HEK293 (cell line): ENCODE measurements at regions not wholly inside any gene's neighbourhood (a gene's known extent, or its start where the extent isn't known, plus 50 kb on each side); places are given as distances from the start of the nearest gene placed in this dataset.

Experiments
- CTCF ChIA-PET: fragments of 350-600 bp; formaldehyde crosslinking; extraction: SDS; loops from one replicate; lab custom pipeline; 2021; ENCODE audit warnings: antibody characterized with exemption; lab: Yijun Ruan, JAX
- POLR2A ChIA-PET: fragments of 300-600 bp; formaldehyde crosslinking; extraction: SDS; loops from one replicate; lab custom pipeline; 2020; ENCODE audit warnings: antibody characterized with exemption, inconsistent platforms; lab: Yijun Ruan, JAX
- H3K27ac ChIP-seq: fragments of 200-500 bp; sonication (Bioruptor generic); 2 replicates; pipeline ENCODE4 v1.5.1; 2014; ENCODE audit warnings: low read depth, low read length, control low read depth, inconsistent platforms; ENCODE audit errors: extremely low read depth
- H3K36me3 ChIP-seq, 2 experiments: fragments of 200-500 bp in 1 of 2; sonication (Bioruptor generic) in 1 of 2; 1 replicate in 1 of 2; 2 replicates in 1 of 2; pipeline ENCODE4 v1.5.1; 2014 to 2017; ENCODE audit warnings: inconsistent platforms in 2 of 2, low read length in 2 of 2; ENCODE audit not compliant: control insufficient read depth in 2 of 2, insufficient read depth in 1 of 2
- H3K4me1 ChIP-seq: fragments of 200-500 bp; sonication (Bioruptor generic); 2 replicates; pipeline ENCODE4 v1.5.1; 2014; ENCODE audit warnings: mild to moderate bottlenecking, low read length, inconsistent platforms; ENCODE audit not compliant: control insufficient read depth, insufficient read depth
- H3K4me3 ChIP-seq: 2 replicates; pipeline ENCODE4 v1.5.1; 2011; ENCODE audit warnings: low read depth, mild to moderate bottlenecking, control low read depth, low read length, moderate library complexity
- H3K9me3 ChIP-seq: fragments of 200-500 bp; sonication (Bioruptor generic); 2 replicates; pipeline ENCODE4 v1.5.1; 2014; ENCODE audit warnings: low read depth, low read length, inconsistent platforms; ENCODE audit not compliant: control insufficient read depth, insufficient read depth
- GFI1B ChIP-seq: fragments of 450-650 bp; formaldehyde crosslinking; IDR thresholded peaks from 2 replicates; pipeline ENCODE4 v1.5.1; 2016; ENCODE audit warnings: missing biosample characterization, missing genetic modification characterization
- GLI4 ChIP-seq: fragments of 450-650 bp; formaldehyde crosslinking; IDR thresholded peaks from 2 replicates; pipeline ENCODE4 v1.5.1; 2016; ENCODE audit warnings: missing biosample characterization, missing genetic modification characterization
- KLF9 ChIP-seq: fragments of 450-650 bp; formaldehyde crosslinking; IDR thresholded peaks from 2 replicates; pipeline ENCODE4 v1.5.1; 2016; ENCODE audit warnings: missing biosample characterization, missing genetic modification characterization, low read depth
- MEIS1 ChIP-seq: sonication (generic); formaldehyde crosslinking; IDR thresholded peaks from 2 replicates; pipeline ENCODE4 v1.8.1; 2022; ENCODE audit warnings: missing genetic modification reagents, mild to moderate bottlenecking, borderline replicate concordance
- OVOL3 ChIP-seq: fragments of 450-650 bp; formaldehyde crosslinking; IDR thresholded peaks from 2 replicates; pipeline ENCODE4 v1.5.1; 2016; ENCODE audit warnings: missing biosample characterization, missing genetic modification characterization
- RBAK ChIP-seq: fragments of 450-650 bp; formaldehyde crosslinking; IDR thresholded peaks from 2 replicates; pipeline ENCODE4 v1.5.1; 2016; ENCODE audit warnings: missing biosample characterization, missing genetic modification characterization
- REPIN1 ChIP-seq: fragments of 450-650 bp; formaldehyde crosslinking; IDR thresholded peaks from 2 replicates; pipeline ENCODE4 v1.5.1; 2017; ENCODE audit warnings: missing biosample characterization, missing genetic modification characterization, low read depth
- SCRT1 ChIP-seq: fragments of 450-650 bp; formaldehyde crosslinking; IDR thresholded peaks from 2 replicates; pipeline ENCODE4 v1.5.1; 2016; ENCODE audit warnings: missing biosample characterization, missing genetic modification characterization, borderline replicate concordance
- SP3 ChIP-seq: fragments of 450-650 bp; formaldehyde crosslinking; IDR thresholded peaks from 2 replicates; pipeline ENCODE4 v1.5.1; 2016; ENCODE audit warnings: missing biosample characterization, missing genetic modification characterization
- SP7 ChIP-seq: fragments of 450-650 bp; formaldehyde crosslinking; IDR thresholded peaks from 2 replicates; pipeline ENCODE4 v1.5.1; 2016; ENCODE audit warnings: missing biosample characterization, missing genetic modification characterization
- ZBTB7A ChIP-seq: fragments of 450-650 bp; formaldehyde crosslinking; IDR thresholded peaks from 2 replicates; pipeline ENCODE4 v1.5.1; 2016; ENCODE audit warnings: low read depth, missing biosample characterization, missing genetic modification characterization
- ZNF10 ChIP-seq: fragments of 450-650 bp; formaldehyde crosslinking; IDR thresholded peaks from 2 replicates; pipeline ENCODE4 v1.5.1; 2017; ENCODE audit warnings: missing biosample characterization, missing genetic modification characterization
- ZNF138 ChIP-seq: fragments of 450-650 bp; formaldehyde crosslinking; IDR thresholded peaks from 2 replicates; pipeline ENCODE4 v1.5.1; 2016; ENCODE audit warnings: missing biosample characterization, missing genetic modification characterization, borderline replicate concordance
- ZNF239 ChIP-seq: fragments of 450-650 bp; formaldehyde crosslinking; IDR thresholded peaks from 2 replicates; pipeline ENCODE4 v1.5.1; 2016; ENCODE audit warnings: missing biosample characterization, missing genetic modification characterization
- ZNF335 ChIP-seq: fragments of 450-650 bp; formaldehyde crosslinking; conservative IDR thresholded peaks from 2 replicates; pipeline ENCODE4 v1.5.1; 2016; ENCODE audit warnings: missing biosample characterization, missing genetic modification characterization
- ZNF416 ChIP-seq: fragments of 450-650 bp; formaldehyde crosslinking; IDR thresholded peaks from 2 replicates; pipeline ENCODE4 v1.5.1; 2016; ENCODE audit warnings: missing biosample characterization, missing genetic modification characterization
- ZNF423 ChIP-seq: fragments of 450-650 bp; formaldehyde crosslinking; IDR thresholded peaks from 2 replicates; pipeline ENCODE4 v1.5.1; 2016; ENCODE audit warnings: missing biosample characterization, missing genetic modification characterization
- ZNF544 ChIP-seq: fragments of 450-650 bp; formaldehyde crosslinking; IDR thresholded peaks from 2 replicates; pipeline ENCODE4 v1.5.0; 2017; ENCODE audit warnings: missing biosample characterization, missing genetic modification characterization
- ZNF558 ChIP-seq: fragments of 450-650 bp; formaldehyde crosslinking; IDR thresholded peaks from 2 replicates; pipeline ENCODE4 v1.5.1; 2016; ENCODE audit warnings: missing biosample characterization, missing genetic modification characterization
- ZNF585B ChIP-seq: fragments of 450-650 bp; formaldehyde crosslinking; IDR thresholded peaks from 2 replicates; pipeline ENCODE4 v1.5.1; 2016; ENCODE audit warnings: missing biosample characterization, missing genetic modification characterization
- ZNF747 ChIP-seq: fragments of 450-650 bp; formaldehyde crosslinking; IDR thresholded peaks from 2 replicates; pipeline ENCODE4 v1.5.1; 2016; ENCODE audit warnings: missing biosample characterization, missing genetic modification characterization
- ZNF830 ChIP-seq: fragments of 450-650 bp; IDR thresholded peaks from 2 replicates; pipeline ENCODE4 v1.5.0; 2018; ENCODE audit warnings: missing biosample characterization, missing genetic modification characterization, low read depth, mild to moderate bottlenecking, moderate library complexity
- ZSCAN23 ChIP-seq: fragments of 450-650 bp; formaldehyde crosslinking; IDR thresholded peaks from 2 replicates; pipeline ENCODE4 v1.5.1; 2016; ENCODE audit warnings: missing biosample characterization, missing genetic modification characterization
- TF ChIP-seq, protein P1 (sequence below): fragments of 450-650 bp; formaldehyde crosslinking; IDR thresholded peaks from 2 replicates; pipeline ENCODE4 v1.5.1; 2016; ENCODE audit warnings: missing biosample characterization, missing genetic modification characterization
- TF ChIP-seq, protein P2 (sequence below): fragments of 450-650 bp; formaldehyde crosslinking; IDR thresholded peaks from 2 replicates; pipeline ENCODE4 v1.5.0; 2017; ENCODE audit warnings: missing biosample characterization, missing genetic modification characterization, borderline replicate concordance
- TF ChIP-seq, protein P3 (sequence below): fragments of 450-650 bp; formaldehyde crosslinking; IDR thresholded peaks from 2 replicates; pipeline ENCODE4 v1.5.1; 2017; ENCODE audit warnings: missing biosample characterization, missing genetic modification characterization

DNA sequence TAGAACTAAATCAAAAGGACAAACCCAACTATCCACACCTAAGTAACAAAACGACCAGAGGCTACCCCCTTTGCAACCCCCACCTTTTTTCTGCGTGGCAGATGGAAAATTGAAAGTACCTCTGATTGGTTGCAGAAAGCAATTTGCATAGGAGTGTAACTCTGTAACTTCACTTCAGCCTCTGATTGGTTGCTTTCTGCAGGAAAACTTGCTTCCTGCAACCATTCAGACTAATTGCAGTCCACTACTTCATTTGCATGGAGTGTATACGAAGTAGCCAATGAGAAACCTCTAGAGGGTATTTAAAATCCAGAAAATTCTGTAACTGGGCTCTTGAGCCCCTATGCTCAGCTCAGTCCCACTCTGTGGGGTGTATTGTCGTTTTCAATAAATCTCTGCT is 129.1 kb upstream of the OLIG3 start (continued):
- TF ChIP-seq, protein P1, sequence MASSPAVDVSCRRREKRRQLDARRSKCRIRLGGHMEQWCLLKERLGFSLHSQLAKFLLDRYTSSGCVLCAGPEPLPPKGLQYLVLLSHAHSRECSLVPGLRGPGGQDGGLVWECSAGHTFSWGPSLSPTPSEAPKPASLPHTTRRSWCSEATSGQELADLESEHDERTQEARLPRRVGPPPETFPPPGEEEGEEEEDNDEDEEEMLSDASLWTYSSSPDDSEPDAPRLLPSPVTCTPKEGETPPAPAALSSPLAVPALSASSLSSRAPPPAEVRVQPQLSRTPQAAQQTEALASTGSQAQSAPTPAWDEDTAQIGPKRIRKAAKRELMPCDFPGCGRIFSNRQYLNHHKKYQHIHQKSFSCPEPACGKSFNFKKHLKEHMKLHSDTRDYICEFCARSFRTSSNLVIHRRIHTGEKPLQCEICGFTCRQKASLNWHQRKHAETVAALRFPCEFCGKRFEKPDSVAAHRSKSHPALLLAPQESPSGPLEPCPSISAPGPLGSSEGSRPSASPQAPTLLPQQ: no peak
- TF ChIP-seq SP7 (tag by site-specific recombination): no peak

DNA sequence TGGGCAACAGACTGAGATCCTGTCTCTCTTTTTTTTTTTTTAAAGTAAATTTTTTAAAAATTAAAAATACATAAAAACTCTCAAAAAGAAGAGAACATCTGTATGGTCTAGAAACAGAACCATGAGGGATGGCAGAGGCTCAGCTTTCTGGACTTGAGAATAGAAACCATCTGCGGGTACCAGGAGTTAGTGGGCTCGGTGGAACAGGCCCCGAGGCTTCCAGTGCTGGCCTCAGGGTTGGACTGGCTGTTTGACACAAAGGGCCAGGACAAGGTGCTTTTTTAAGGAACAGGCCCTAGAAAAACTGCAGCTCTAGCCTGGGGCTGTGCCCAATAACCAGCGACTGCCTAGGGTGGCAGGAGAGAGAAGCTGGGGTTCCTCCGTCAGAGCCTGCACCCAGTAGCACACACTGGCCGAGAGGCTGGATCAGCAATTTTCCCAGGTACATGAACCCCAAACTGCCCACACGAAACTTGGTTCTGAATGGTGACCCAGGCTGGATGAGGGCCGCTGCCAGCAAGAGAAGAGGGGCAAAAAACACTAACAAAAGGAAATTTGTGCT is 131.0 kb upstream of the OLIG3 start:
- ChIA-PET CTCF (interaction anchor here (0.8 kb wide), 1 partner anchor 35 kb away, joined by 3 read pairs; no protein-coding TSS in a partner anchor), POLR2A (no interaction called here)
- TF ChIP-seq ZNF747 (tag by site-specific recombination) (no peak), ZNF239 (tag by site-specific recombination) (no peak), ZNF416 (no peak), ZNF558 (tag by site-specific recombination) (no peak), REPIN1 (tag by site-specific recombination) (no peak), ZNF544 (tag by site-specific recombination) (no peak), ZNF335 (tag by site-specific recombination) (no peak), GLI4 (tag by site-specific recombination) (no peak), ZBTB7A (tag by site-specific recombination) (no peak), OVOL3 (tag by site-specific recombination) (no peak), ZNF585B (tag by site-specific recombination) (no peak), ZNF830 (tag by site-specific recombination) (no peak), KLF9 (tag by site-specific recombination) (no peak), ZNF423 (no peak), ZNF10 (no peak), ZSCAN23 (tag by site-specific recombination) (no peak), SP3 (tag by site-specific recombination) (no peak)
- H3K36me3 ChIP-seq: no peaks in the 10 kb centered on the region
- H3K4me3 ChIP-seq: no peak overlapping the region
- H3K27ac ChIP-seq: no peak overlapping the region
- H3K9me3 ChIP-seq: no peaks in the 10 kb centered on the region
- H3K4me1 ChIP-seq: no peaks in the 10 kb centered on the region

DNA sequence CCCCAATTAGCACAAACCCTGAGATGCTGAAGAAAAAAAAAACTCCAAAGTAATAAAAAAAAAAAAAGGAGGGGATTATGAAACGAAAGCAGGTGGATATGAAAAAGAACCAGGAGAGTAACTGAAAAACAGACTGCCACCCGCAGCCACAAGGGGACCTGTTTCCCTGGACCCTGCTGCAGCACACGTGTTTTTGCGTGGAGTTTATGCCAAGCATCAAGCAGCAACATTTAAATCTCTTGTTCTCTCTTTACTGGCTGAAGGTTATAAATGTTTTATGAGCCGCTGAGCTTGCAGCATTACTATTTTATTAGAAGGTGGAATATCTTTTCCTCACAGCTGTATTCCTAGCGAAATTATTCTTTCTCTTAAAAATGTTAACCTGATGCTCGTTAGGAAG is 131.6 kb upstream of the OLIG3 start:
- POLR2A ChIA-PET: no interaction called here

More for the DNA sequence above, 131.6 kb upstream of the OLIG3 start:
- Histone ChIP-seq H3K9me3 (no peaks in the 10 kb centered on the region), H3K4me1 (no peaks in the 10 kb centered on the region), H3K36me3 (no peaks in the 10 kb centered on the region)
- CTCF ChIA-PET: interaction anchor here (0.6 to 1.0 kb wide), 4 partner anchors 10 to 881 kb away, joined by 3 to 4 read pairs (median 4); no protein-coding TSS in a partner anchor
- TF ChIP-seq RBAK (tag by site-specific recombination) (no peak), ZNF138 (tag by site-specific recombination) (no peak), GFI1B (tag by site-specific recombination) (no peak), SCRT1 (tag by site-specific recombination) (no peak), MEIS1 (CRISPR knock-in tag) (no peak), ZNF10 (no peak)
- TF ChIP-seq, protein P2, sequence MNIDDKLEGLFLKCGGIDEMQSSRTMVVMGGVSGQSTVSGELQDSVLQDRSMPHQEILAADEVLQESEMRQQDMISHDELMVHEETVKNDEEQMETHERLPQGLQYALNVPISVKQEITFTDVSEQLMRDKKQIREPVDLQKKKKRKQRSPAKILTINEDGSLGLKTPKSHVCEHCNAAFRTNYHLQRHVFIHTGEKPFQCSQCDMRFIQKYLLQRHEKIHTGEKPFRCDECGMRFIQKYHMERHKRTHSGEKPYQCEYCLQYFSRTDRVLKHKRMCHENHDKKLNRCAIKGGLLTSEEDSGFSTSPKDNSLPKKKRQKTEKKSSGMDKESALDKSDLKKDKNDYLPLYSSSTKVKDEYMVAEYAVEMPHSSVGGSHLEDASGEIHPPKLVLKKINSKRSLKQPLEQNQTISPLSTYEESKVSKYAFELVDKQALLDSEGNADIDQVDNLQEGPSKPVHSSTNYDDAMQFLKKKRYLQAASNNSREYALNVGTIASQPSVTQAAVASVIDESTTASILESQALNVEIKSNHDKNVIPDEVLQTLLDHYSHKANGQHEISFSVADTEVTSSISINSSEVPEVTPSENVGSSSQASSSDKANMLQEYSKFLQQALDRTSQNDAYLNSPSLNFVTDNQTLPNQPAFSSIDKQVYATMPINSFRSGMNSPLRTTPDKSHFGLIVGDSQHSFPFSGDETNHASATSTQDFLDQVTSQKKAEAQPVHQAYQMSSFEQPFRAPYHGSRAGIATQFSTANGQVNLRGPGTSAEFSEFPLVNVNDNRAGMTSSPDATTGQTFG: no peak
- TF ChIP-seq, protein P3, sequence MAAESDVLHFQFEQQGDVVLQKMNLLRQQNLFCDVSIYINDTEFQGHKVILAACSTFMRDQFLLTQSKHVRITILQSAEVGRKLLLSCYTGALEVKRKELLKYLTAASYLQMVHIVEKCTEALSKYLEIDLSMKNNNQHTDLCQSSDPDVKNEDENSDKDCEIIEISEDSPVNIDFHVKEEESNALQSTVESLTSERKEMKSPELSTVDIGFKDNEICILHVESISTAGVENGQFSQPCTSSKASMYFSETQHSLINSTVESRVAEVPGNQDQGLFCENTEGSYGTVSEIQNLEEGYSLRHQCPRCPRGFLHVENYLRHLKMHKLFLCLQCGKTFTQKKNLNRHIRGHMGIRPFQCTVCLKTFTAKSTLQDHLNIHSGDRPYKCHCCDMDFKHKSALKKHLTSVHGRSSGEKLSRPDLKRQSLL: no peak
- TF ChIP-seq, all 188 proteins: peak for 0
- Histone ChIP-seq H3K27ac (no peak overlapping the region), H3K4me3 (no peak overlapping the region)
